ENCODE measurements at regions not wholly inside any gene's neighbourhood (a gene's known extent, or its start where the extent isn't known, plus 50 kb on each side); places are given as distances from the start of the nearest gene placed in this dataset.

DNA sequence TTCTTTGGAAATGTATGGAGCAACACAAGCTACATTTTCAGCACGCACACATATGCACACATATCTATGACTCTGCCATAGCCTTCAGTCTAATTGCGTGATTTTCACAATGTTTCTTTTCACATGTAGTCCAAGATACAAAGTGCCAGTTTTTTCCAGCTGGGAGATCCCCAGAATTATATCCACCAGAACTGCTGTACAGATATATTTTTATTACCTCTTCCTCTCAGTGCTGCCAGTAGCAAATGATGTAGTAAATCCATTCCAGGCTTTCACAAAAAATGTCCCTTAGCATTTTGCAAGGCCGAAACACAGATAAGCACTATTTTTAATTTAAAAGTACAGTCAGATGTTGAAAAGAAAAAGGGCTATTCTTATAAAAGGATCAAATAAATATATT, 719.8 kb upstream of the SEMA6D start:
- H3K9me3 ChIP-seq: peaks cover 9% of the 10 kb centered on the region
- no peaks in the 10 kb centered on the region for H3K27me3 ChIP-seq
- no peaks in the 10 kb centered on the region for H3K4me1 ChIP-seq (ENCODE audit: control insufficient read depth in 1 of 2, insufficient read depth in 1 of 2, low read depth in 1 of 2, low read length in 1 of 2)
- H3K4me3 ChIP-seq (ENCODE audit: low read depth in 1 of 2, low read length in 1 of 2): no peak overlapping the region
- TF ChIP-seq, protein P1, sequence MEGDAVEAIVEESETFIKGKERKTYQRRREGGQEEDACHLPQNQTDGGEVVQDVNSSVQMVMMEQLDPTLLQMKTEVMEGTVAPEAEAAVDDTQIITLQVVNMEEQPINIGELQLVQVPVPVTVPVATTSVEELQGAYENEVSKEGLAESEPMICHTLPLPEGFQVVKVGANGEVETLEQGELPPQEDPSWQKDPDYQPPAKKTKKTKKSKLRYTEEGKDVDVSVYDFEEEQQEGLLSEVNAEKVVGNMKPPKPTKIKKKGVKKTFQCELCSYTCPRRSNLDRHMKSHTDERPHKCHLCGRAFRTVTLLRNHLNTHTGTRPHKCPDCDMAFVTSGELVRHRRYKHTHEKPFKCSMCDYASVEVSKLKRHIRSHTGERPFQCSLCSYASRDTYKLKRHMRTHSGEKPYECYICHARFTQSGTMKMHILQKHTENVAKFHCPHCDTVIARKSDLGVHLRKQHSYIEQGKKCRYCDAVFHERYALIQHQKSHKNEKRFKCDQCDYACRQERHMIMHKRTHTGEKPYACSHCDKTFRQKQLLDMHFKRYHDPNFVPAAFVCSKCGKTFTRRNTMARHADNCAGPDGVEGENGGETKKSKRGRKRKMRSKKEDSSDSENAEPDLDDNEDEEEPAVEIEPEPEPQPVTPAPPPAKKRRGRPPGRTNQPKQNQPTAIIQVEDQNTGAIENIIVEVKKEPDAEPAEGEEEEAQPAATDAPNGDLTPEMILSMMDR (IDR thresholded peaks at IDR 0.05): no peak
- no peaks in the 10 kb centered on the region for H3K36me3 ChIP-seq
- no peak overlapping the region for H3K27ac ChIP-seq

DNA sequence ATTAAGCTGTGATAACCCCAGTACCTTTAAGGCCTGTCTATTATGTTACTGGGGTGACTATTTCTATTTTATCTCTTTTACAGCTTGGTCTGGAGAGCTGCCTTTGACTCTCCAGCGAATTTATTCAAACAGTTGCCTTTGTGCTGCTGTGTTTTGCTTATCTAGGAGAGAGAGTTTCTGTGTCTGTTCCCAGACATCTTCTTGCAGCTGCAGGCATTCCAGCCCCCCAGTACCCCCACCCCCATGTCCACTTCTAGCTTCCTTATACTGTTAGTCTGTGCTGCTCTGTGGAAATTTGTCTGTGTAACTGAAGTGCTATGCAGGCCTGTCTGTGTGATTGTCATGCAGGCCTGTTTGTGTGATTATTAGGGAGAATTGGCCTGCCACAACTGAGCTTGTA, 713.7 kb upstream of the SEMA6D start:
- H3K9me3 ChIP-seq: no peaks in the 10 kb centered on the region
- H3K27ac ChIP-seq: no peak overlapping the region
- no peaks in the 10 kb centered on the region for H3K36me3 ChIP-seq
- TF ChIP-seq, protein P1 (IDR thresholded peaks at IDR 0.05): no peak
- no peak overlapping the region for H3K4me3 ChIP-seq (ENCODE audit: low read depth in 1 of 2, low read length in 1 of 2)
- H3K27me3 ChIP-seq: no peaks in the 10 kb centered on the region
- H3K4me1 ChIP-seq (ENCODE audit: control insufficient read depth in 1 of 2, insufficient read depth in 1 of 2, low read depth in 1 of 2, low read length in 1 of 2): no peaks in the 10 kb centered on the region

DNA sequence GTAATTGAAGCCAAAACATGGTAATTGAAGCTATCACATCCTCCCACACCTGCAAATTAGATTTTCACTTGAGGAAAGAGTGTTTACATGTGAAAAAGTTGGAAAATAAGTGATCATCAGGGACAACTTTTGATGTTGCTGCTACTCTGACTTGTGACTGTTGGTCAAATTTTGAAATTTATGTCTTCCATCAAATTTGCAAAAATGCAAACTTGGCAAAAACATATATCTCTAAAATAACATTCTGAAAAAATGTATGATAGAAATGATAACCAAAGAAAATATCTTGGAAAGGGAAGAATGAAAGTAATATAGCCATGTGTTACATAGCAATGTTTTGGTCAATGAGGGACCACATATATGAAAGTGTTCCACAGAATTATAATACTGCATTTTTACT, 703.9 kb upstream of the SEMA6D start:
- Histone ChIP-seq H3K4me3 (ENCODE audit: low read depth in 1 of 2, low read length in 1 of 2) (no peak overlapping the region), H3K36me3 (no peaks in the 10 kb centered on the region), H3K27me3 (no peaks in the 10 kb centered on the region), H3K4me1 (ENCODE audit: control insufficient read depth in 1 of 2, insufficient read depth in 1 of 2, low read depth in 1 of 2, low read length in 1 of 2) (no peaks in the 10 kb centered on the region), H3K27ac (no peak overlapping the region), H3K9me3 (no peaks in the 10 kb centered on the region)
- TF ChIP-seq, protein P1 (IDR thresholded peaks at IDR 0.05): no peak

DNA sequence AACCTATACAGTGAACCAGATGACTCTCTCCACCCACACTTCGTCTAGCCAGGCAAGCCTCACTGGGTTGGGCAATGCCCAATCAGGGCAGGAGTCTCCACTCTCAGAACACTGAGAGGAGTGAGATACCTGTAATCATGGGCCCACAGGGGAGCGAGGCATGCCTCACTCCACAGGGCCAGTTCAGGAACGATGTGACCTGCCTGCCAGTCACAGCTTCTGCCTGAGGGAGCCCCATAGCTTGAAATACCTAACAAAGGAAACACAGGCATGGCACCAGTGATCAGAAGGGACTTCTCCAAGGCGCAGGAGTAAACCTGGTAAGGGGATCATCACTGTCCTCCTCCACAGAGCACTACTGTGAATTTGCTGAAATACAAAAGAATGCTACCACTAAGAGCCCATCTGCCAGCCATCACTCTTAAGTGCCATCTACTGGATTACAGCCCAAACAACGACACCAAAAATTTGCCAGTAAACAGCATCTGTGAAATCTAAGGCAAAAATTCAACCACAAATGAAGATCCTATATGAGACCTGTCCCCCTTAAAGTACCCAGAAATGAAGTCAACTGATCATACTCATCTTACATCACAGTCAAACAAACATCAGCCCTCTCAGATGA, 689.9 kb upstream of the SEMA6D start:
- Histone ChIP-seq H3K27me3 (no peaks in the 10 kb centered on the region), H3K4me1 (ENCODE audit: control insufficient read depth in 1 of 2, insufficient read depth in 1 of 2, low read depth in 1 of 2, low read length in 1 of 2) (no peaks in the 10 kb centered on the region), H3K9me3 (no peaks in the 10 kb centered on the region), H3K27ac (no peak overlapping the region), H3K4me3 (ENCODE audit: low read depth in 1 of 2, low read length in 1 of 2) (no peak overlapping the region), H3K36me3 (no peaks in the 10 kb centered on the region)
- TF ChIP-seq, protein P1 (IDR thresholded peaks at IDR 0.05): no peak

DNA sequence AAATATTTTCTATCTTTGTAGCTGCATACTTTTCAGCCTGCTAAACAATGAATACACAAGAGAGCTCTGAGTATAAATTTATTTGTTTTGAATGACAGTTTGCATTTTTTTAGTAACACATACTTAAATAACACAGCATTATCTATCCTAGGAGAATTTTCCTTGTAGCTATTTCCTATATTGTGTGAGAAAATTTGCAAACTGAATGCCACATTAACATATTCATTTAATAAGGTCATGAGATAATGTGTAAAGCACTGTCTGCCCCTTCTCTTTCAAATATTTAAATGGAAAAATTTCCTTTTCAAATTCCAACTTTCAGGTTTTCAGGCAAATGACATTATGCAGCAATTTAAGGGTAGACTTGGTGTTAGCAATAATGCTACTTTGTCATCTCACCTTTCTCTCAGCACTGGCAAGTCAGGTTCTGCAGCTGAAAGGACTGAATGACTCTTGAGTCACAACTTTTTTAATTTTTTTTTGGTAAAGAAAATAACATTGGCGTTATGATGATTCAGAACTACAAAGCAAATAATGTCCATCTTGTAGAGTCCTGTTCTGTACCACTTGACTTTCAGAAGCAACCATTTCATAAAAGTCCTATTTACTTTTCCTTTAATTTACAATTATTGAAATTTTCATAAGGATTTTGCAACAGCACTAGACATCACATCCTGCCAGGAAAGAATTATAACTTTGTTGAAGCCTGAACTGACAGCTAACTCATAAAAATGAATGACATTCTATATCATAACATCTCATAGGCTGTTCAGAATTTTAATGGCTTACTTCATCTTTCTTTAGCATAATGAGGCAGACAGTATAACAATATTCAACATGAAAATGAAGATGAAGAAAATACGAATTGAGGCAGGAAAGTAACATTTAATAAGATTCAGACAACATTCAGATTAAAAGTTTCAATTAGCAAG, 681.6 kb upstream of the SEMA6D start:
- TF ChIP-seq, protein P1 (IDR thresholded peaks at IDR 0.05): no peak
- H3K36me3 ChIP-seq: no peaks in the 10 kb centered on the region
- H3K4me3 ChIP-seq (ENCODE audit: low read depth in 1 of 2, low read length in 1 of 2): no peak overlapping the region
- no peaks in the 10 kb centered on the region for H3K9me3 ChIP-seq
- no peaks in the 10 kb centered on the region for H3K27me3 ChIP-seq
- H3K4me1 ChIP-seq (ENCODE audit: control insufficient read depth in 1 of 2, insufficient read depth in 1 of 2, low read depth in 1 of 2, low read length in 1 of 2): no peaks in the 10 kb centered on the region
- no peak overlapping the region for H3K27ac ChIP-seq

All from neutrophil (primary cell).